Gastroesophageal sphincter (tissue), 4 donors: ENCODE measurements at regions not wholly inside any gene's neighbourhood (a gene's known extent, or its start where the extent isn't known, plus 50 kb on each side); places are given as distances from the start of the nearest gene placed in this dataset.
A peak's percentile ranks its signal among the peaks of the same experiment; 100 is the strongest.

Experiments used
- ATAC-seq: fragments of 150-250 bp; one replicate; pipeline ENCODE4 v1.9.1; 2016; ENCODE audit warnings: mild to moderate bottlenecking, moderate library complexity
- H3K27ac ChIP-seq, 4 donors: fragments of 200-600 bp; sonication (generic) in 3 of 4; 1 replicate in 3 of 4; 2 replicates in 1 of 4; pipeline ENCODE4 v1.5.1; 2016 to 2019
- H3K27me3 ChIP-seq: fragments of 200-600 bp; sonication (generic); one replicate; pipeline ENCODE4 v1.5.1; 2019
- H3K36me3 ChIP-seq, 2 donors: fragments of 200-600 bp; sonication (generic); one replicate each; pipeline ENCODE4 v1.5.1; 2019; ENCODE audit warnings: control low read depth in 1 of 2
- H3K4me1 ChIP-seq, 3 donors: fragments of 200-600 bp; sonication (generic); 1 replicate in 2 of 3; 2 replicates in 1 of 3; pipeline ENCODE4 v1.5.1; 2016 to 2019; ENCODE audit warnings: control low read depth in 2 of 3
- H3K4me3 ChIP-seq, 2 donors: fragments of 200-600 bp; sonication (generic); one replicate each; pipeline ENCODE4 v1.5.1; 2019; ENCODE audit warnings: mild to moderate bottlenecking in 1 of 2, moderate library complexity in 1 of 2
- H3K9me3 ChIP-seq, 3 donors: fragments of 200-600 bp; sonication (generic); one replicate each; pipeline ENCODE4 v1.5.1; 2017 to 2019; ENCODE audit warnings: control low read depth in 2 of 3
- CTCF ChIP-seq, 4 experiments: fragments of 200-600 bp in 2 of 4; fragments of 450-650 bp in 2 of 4; sonication (generic) in 1 of 4; IDR thresholded peaks; one replicate each; pipeline ENCODE4 v1.5.1; 2017 to 2019; ENCODE audit warnings: antibody characterized with exemption in 4 of 4, mild to moderate bottlenecking in 2 of 4, moderate library complexity in 2 of 4
- EP300 ChIP-seq: sonication (generic); formaldehyde crosslinking; IDR thresholded peaks from one replicate; pipeline ENCODE4 v1.6.1; 2017; ENCODE audit warnings: antibody characterized with exemption, mild to moderate bottlenecking
- POLR2A ChIP-seq, 2 donors: fragments of 450-650 bp; IDR thresholded peaks; one replicate each; pipeline ENCODE4 v1.6.1; 2017; ENCODE audit warnings: antibody characterized with exemption in 2 of 2, mild to moderate bottlenecking in 2 of 2, moderate library complexity in 1 of 2
- POLR2AphosphoS5 ChIP-seq: sonication (generic); formaldehyde crosslinking; IDR thresholded peaks from one replicate; pipeline ENCODE4 v1.6.1; 2017; ENCODE audit warnings: antibody characterized with exemption
- WGBS, 2 donors: methylation state at CpG; one replicate each; pipeline ENCODE4 v1.1.5; 2018; ENCODE audit warnings: low coverage in 1 of 2; 5-methylcytosine and 5-hydroxymethylcytosine counted together

GRCh38 chr20:58044286-58044685 lies 184.2 kb downstream of the ANKRD60 start:
- peaks cover 0 to 17% (median 0%) of the 10 kb centered on the region in 3 donors for H3K4me1 ChIP-seq
- no peaks in the 10 kb centered on the region for H3K9me3 ChIP-seq
- H3K27ac ChIP-seq = no peak overlapping the region
- no peak for TF ChIP-seq POLR2A (IDR thresholded peaks at IDR 0.05)
- H3K36me3 ChIP-seq = no peaks in the 10 kb centered on the region
- H3K27me3 ChIP-seq = peaks cover 3% of the 10 kb centered on the region
- ATAC-seq = no peak
- 86 to 100% methylated on average over 1 to 5 of the region's 6 CpGs for WGBS, 2 donors
- no peak overlapping the region for H3K4me3 ChIP-seq

- H3K27ac ChIP-seq = peak overlapping the region in 1 of 4 donors; percentile 33
- peaks cover 0 to 17% (median 0%) of the 10 kb centered on the region in 3 donors for H3K4me1 ChIP-seq
- no peak overlapping the region for H3K4me3 ChIP-seq
- TF ChIP-seq EP300 (no peak), POLR2AphosphoS5 (no peak), CTCF (IDR thresholded peaks at IDR 0.05) (no peak), POLR2A (IDR thresholded peaks at IDR 0.05) (no peak)
- H3K27me3 ChIP-seq = peaks cover 3% of the 10 kb centered on the region
- no peak for ATAC-seq
- H3K9me3 ChIP-seq = no peaks in the 10 kb centered on the region
- no peaks in the 10 kb centered on the region for H3K36me3 ChIP-seq
- WGBS, 2 donors = 78 to 82% methylated on average over 3 to 10 of the region's 17 CpGs
Observed at GRCh38 chr20:58043236-58044140, 185.0 kb downstream of the ANKRD60 start.

GRCh38 chr20:58042591-58042990 lies 185.9 kb downstream of the ANKRD60 start:
- Histone ChIP-seq H3K9me3 (no peaks in the 10 kb centered on the region), H3K4me1 (peaks cover 0 to 11% (median 0%) of the 10 kb centered on the region in 3 donors), H3K36me3 (no peaks in the 10 kb centered on the region), H3K4me3 (no peak overlapping the region), H3K27me3 (peaks cover 3% of the 10 kb centered on the region), H3K27ac (peak overlapping the region in 1 of 4 donors; percentile 33)
- ATAC-seq = peak; percentile 52
- TF ChIP-seq POLR2AphosphoS5 = no peak
- no peak for TF ChIP-seq CTCF (IDR thresholded peaks at IDR 0.05)
- no peak for TF ChIP-seq POLR2A (IDR thresholded peaks at IDR 0.05)
- TF ChIP-seq EP300 = no peak
- WGBS, 2 donors = 20 to 64% methylated on average over 1 of the region's 1 CpG

GRCh38 chr20:58040447-58041290 lies 187.8 kb downstream of the ANKRD60 start:
- H3K9me3 ChIP-seq = no peaks in the 10 kb centered on the region
- TF ChIP-seq CTCF (IDR thresholded peaks at IDR 0.05) (no peak), POLR2A (IDR thresholded peaks at IDR 0.05) (no peak), EP300 (no peak), POLR2AphosphoS5 (no peak)
- peaks cover 3% of the 10 kb centered on the region for H3K27me3 ChIP-seq
- H3K36me3 ChIP-seq = no peaks in the 10 kb centered on the region
- no peak for ATAC-seq
- H3K4me1 ChIP-seq = peaks cover 0 to 11% (median 0%) of the 10 kb centered on the region in 3 donors
- WGBS, 2 donors = 81 to 82% methylated on average over 5 to 11 of the region's 15 CpGs
- H3K4me3 ChIP-seq = no peak overlapping the region
- H3K27ac ChIP-seq = no peak overlapping the region
